ENCODE measurements at regions not wholly inside any gene's neighbourhood (a gene's known extent, or its start where the extent isn't known, plus 50 kb on each side); places are given as distances from the start of the nearest gene placed in this dataset.
"Not testable (repeated sequence)": the region's sequence is repeated elsewhere in the genome, so short reads cannot be mapped to it uniquely, and the experiment has no call there.

DNA sequence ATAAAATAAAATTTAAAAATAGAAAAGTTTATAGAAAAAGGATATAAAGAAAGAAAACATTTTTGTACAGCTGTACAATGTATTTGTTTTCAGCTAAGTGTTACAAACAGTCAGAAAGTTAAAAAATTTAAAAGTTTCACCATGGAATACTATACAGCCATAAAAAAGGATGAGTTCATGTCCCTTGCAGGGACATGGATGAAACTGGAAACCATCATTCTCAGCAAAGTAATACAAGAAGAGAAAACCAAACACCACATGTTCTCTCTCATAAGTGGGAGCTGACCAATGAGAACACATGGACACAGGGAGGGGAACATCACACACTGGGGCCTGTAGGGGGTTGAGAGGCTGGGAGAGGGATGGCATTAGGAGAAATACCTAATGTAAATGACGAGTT lies 229.9 kb upstream of the MCHR2 start:
- DNase-seq = not testable (repeated sequence)

DNA sequence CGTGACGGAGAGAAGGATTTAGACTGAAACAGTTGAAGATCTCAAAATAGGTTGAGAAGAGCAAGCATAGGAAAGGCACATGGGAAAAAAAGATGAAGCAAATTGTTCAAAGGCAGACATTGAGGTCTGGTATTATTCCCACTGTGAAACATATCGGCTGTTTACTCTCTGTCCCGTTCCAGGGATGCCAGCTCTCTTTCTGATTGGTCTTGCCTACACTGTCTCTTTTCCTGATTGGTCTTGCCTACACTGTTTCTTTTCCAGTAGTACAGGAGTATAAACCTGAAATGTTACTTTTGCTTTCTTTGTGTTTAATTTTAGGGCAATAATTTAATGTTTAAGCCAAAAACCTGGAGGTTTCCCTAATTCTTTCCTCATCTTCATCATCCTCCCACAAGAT lies 226.5 kb upstream of the MCHR2 start:
- DNase-seq = no peak

DNA sequence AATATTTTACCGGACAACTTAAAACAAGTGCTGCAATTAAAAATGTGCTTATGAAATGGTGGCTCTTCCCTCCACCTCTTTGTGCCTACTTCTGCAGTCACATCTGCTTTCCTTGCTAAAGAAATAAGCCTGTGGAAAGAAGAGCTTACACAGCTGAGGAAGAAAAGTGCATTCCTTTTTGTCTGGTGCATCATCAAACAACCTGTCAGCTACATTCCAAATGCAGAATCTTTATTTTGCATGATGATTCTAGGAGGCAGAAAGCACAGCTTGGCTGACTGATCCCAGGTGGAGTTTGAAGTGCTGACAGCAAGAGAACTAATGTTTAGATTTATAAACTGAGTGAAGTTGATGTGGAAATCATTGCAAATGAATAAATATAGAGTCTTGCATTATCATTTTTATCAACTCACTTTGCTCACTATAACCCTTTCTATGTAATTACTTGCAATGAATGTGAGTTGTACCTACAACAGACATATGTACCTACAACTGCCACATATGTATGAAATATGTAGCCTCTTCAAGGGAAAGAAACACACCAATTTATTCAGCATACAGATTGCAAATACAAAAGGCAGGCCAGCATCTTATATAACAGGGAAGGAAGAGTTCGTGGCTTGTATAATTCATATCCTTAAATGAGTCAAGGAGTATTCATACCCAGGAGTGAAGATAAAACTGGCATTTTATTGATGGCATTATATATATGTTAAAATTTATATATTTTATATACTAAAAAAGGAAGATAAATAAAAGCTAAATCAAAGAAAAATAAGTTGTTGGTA lies 223.4 kb upstream of the MCHR2 start:
- no peak for DNase-seq

GRCh38 chr6:100216760-100217159 lies 222.7 kb upstream of the MCHR2 start:
- no peak for DNase-seq

- no peak for DNase-seq
Observed at GRCh38 chr6:100212131-100212530, 218.1 kb upstream of the MCHR2 start.

- DNase-seq = no peak
Observed at GRCh38 chr6:100210137-100211117, 216.4 kb upstream of the MCHR2 start.

DNA sequence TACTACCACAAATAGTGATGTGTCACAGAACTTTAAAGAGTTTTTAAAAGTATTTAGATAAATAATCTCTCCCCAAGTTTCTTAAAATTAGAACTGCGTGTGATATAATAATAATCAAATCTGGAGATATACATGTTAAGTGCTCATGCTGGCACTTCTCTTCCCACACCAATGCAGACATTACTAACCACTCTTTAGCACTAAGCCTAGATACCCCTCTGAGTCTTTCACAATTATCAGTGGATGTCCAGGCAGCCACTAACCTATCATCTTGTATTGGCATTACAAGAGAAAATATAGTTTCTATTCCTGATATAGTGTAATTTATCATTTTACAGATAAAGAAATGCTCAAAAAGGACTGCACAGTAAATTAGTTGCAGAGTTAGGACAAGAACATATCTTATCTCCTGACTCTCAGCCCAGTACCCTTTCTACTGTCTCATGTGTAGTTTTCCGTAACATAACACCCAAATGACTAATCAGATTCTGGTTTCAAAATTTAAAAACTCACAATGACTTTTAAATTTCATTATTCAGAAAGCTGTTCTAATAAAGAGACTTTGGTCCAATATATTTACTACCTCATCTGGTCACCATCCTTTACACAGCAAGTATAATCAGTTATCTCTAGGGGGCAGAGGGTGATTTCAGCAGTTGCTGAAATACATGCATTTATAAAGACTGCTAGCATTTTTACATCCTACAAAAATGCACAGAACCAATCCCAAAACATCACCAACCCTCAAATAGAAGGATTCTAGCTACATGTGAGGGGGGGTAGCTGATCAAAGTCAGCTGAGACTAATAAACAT lies 215.5 kb upstream of the MCHR2 start:
- DNase-seq = no peak

DNA sequence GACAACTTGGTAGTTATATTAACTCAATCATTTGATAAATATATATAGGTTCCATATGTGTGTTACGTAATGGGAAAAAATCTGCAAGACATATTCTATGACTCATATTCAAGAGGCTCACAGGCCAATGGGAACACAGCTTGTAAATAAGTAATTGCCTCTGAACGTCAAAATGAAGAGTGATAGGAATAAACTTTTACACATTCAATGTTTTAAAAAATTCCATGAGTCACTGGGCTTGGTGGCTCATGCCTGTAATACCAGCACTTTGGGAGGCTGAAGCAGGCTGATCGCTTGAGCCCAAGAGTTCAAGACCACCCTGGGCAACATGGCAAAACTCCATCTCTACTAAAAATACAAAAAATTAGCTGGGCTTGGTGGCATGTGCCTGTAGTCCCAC lies 209.4 kb upstream of the MCHR2 start:
- no peak for DNase-seq

DNA sequence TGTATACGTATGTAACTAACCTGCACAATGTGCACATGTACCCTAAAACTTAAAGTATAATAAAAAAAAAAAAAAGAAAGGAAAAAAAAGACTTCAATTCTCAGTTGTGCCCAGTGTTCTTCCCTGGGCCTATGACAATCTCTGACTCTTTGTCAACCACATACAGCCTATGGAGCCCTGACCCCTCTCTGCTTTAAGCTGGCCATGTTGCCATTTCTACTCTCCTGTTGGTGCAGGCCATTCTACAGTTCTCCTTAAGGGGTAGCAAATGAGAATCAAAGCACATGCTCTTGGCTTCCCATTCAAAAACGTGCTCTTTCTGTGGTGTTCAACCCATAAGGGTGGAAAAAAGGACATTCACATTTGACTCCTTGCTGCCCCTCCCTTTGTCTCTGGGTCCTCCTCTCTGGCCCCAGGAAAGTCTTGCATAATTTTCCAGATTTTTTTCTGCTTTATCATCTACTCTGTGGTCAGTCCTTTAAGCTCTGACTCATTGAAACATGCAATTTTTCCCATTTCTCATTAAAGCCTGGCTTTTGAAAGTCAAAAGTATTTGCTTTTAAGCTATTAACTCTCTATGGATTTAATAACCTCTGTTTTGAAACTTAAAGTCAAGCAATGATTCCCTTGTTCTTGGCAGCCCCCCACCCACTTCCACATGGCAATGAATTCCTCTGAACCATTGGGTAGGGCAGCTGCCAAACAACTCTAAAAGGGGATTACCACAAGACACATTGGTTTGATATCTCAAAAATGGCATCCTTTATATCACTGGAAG lies 208.6 kb upstream of the MCHR2 start:
- no peak for DNase-seq

DNA sequence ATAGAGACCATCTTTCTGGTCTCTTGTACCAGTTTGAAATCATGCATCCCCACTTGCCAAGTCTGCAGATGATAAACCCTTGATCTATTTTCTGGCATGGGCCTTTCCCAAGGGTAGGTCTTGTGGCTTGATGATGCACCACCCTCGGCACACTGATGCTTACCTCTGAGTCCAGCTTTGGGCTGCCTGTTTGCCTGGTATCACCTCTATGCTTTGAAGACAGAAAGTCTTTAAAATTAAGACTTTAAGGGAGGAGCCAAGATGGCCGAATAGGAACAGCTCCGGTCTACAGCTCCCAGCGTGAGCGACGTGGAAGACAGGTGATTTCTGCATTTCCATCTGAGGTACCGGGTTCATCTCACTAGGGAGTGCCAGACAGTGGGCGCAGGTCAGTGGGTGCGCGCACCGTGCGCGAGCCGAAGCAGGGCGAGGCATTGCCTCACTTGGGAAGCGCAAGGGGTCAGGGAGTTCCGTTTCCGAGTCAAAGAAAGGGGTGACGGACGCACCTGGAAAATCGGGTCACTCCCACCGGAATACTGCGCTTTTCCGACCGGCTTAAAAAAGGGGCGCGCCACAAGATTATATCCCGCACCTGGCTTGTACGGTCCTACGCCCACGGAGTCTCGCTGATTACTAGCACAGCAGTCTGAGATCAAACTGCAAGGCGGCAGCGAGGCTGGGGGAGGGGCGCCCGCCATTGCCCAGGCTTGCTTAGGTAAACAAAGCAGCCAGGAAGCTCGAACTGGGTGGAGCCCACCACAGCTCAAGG lies 202.4 kb upstream of the MCHR2 start:
- DNase-seq = not testable (repeated sequence)

DNA sequence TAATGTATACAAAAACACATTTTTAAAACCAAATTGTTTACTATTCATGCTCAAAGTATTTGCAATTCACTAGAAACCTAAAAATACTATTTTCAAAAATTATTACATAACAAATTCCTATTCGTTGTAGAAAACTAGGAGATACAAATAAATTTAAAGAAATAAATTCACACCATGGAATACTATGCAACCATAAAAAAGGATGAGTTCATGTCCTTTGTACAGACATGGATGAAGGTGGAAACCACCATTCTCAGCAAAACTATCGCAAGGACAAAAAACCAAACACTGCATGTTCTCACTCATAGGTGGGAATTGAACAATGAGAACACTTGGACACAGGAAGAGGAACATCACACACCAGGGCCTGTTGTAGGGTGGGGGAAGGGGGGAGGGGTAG lies 201.2 kb upstream of the MCHR2 start:
- not testable (repeated sequence) for DNase-seq

DNA sequence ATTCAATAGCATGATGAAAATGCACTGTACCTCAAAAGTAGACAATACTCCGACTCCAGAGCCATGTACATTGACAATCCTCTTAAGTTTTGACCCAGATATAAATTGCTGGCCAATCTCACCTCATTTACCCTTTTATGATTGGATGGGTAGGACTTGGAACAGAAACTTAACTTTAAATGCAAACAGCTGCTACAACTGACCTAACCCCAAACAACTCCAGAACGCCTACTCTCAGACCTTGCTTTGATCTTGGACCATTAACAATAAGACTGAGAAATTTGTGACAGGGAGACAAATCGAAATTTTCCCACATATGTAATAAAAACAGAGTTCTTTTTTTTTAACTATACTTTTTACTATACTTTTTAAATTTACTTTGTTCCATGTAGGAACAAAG lies 200.5 kb upstream of the MCHR2 start:
- DNase-seq = no peak

GRCh38 chr6:100188754-100189153 lies 194.7 kb upstream of the MCHR2 start:
- DNase-seq = no peak

GRCh38 chr6:100186552-100186951 lies 192.5 kb upstream of the MCHR2 start:
- no peak for DNase-seq

DNA sequence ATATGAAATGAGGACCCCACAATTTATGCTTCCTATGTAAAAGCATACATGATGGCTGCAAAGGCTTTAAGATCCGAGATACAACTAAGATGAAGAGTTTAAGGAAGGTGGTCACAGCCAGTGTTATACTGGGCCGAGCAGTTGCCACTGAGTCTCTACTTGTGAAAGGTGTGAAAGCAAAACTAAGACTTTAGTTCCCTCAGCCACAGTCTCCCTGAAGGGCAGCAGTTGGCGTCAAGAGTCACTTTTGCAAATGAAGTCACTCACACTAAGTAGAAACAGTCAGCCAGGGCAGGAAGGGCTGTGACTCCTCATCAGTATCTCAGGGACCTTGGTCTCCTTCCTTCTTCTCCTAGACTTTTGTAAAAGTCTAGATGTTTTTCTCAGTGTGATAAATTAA lies 191.6 kb upstream of the MCHR2 start:
- DNase-seq = no peak

DNA sequence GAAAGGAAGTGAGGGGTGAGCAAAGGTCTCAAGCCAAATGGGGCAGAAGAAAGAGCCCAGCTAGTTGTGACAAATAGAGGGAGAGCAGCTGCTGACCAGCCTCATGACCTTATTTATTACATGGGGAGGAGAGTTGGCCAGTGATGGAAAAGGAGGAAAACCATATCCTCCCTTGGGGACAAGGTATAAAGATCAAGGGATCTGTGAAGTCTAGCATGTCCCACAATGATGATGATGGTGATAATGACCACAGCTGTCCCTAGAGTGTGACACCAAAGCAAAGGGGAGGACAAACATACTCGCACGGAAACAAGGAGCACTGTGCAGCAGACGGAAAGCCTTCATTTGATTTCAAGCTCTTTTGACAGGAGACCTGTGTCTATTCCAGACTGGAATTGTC lies 190.4 kb upstream of the MCHR2 start:
- DNase-seq = no peak

GRCh38 chr6:100182313-100182712 lies 188.3 kb upstream of the MCHR2 start:
- DNase-seq = no peak

DNA sequence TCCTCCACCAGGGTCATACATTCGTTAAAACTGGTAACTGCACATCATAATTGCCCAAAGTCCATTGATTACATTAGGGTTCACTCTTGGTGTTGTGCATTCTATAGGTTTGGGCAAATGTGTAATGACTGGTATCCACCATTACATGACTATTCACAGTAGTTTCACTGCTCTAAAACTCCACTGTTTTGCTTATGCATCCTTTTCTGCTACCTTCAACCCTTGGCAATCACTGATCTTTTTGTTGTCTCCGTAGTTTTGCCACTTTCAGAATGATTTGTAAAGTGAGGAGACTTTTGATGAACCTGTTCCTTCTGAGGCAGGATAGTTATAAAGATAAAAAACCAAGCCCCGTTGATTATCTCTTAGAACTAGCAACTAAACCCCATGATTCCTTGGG lies 187.3 kb upstream of the MCHR2 start:
- DNase-seq = no peak

- DNase-seq = no peak
Observed at GRCh38 chr6:100179576-100179975, 185.6 kb upstream of the MCHR2 start.

- DNase-seq = no peak
Observed at GRCh38 chr6:100177956-100178355, 183.9 kb upstream of the MCHR2 start.

DNA sequence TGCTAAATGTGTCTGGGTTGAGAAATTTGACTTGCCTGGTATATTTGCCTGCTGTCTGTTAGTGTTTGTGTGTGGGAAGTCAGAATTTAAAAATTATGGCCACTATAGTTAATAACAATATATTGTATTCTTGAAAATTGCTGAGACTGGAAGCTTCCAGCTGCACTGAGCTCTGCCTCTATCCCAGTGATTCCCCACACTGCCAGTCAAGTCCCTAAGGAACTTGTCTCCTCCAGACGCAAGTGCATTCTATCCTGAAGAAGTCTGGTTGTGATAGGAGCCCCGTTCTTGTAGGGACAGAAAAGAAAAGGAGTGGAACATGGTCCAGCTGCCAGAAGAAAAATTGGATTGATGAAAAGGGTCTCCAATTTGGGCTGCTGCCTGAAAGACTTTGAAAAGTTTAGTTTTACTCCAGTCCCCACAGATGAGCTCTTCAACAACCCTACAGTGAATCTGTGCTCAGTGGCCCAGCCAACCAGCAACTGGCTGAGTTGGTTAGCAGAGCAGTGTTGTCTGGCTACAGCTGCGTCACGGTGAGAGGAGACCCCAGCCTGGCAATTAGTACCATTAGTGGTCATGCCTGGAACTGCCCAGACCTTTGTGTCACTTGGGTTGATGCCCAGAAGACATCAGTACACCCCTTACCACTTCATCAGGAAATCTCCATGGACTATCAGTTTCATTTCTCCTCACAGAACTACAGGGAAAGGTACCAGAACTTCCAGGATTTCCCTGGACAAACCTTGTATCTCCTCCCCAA lies 183.1 kb upstream of the MCHR2 start:
- no peak for DNase-seq
